Stimulated activated CD4-positive, alpha-beta T cell treated with anti-CD3 and anti-CD28 coated beads, Interleukin-4, amount 100 ng/mL, for 48 hours (primary cell): ENCODE measurements at regions not wholly inside any gene's neighbourhood (a gene's known extent, or its start where the extent isn't known, plus 50 kb on each side); places are given as distances from the start of the nearest gene placed in this dataset.

Source experiments
- DNase-seq, 2 donors: peaks; one replicate each; pipeline ENCODE4 v3.0.0-alpha.2; 2020; ENCODE audit warnings: low read depth in 2 of 2

DNA sequence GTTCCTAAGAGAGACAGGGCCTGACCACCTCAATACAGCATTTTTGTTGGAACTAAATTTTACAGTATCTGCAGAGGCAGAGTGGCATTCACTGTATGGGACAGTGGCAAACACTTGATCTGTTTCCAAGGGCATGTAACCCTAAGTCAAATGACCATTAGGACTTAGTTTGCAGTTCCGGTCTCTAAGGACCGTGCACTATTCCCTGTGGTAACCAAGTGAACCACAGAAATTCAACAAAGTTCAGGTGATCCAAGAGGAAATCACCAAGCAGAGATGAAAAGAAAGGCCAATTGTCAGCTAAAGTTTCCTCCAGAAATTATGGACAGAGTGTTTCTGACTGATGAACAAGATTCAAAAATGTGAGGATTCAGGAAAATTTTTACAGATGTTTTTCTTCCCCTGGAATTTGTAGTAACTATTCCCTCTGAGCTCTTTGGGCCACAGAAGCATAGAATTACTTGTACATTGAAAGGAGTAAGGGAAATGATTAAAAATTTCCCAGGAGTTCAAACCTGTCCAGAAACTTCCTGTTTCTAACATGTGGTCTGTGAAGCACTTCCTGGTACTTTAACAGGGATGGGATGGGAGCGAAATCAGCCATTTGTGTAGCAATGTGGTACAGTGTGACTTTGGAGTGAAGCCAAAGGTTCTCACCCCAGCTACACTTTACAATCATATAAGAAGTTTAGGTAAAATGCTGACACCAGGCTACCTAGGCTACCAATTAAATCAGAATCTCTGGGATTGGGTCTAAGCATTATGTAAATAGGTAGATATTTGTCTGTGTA, 266.1 kb upstream of the MAP3K1 start:
- DNase-seq = no peak

DNA sequence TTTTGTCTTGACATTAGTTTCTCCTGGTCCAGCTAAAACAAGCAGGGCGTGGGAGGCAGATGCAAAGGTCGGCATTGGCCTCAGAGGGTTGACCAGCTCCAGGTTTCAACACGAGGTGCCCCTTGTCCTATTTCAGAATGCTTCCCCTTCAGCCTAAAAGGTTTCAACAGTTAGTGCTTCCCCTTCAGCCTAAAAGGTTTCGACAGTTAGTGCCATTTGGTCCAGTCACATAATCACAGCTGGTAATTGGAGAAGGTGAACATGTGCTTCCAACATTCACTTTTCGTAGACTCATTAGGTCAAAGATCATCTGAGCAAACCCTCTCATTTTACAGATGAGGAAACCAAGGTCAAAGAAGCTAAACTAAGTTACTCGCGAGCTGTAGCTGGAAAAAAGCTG, 270.3 kb upstream of the MAP3K1 start:
- DNase-seq = no peak

DNA sequence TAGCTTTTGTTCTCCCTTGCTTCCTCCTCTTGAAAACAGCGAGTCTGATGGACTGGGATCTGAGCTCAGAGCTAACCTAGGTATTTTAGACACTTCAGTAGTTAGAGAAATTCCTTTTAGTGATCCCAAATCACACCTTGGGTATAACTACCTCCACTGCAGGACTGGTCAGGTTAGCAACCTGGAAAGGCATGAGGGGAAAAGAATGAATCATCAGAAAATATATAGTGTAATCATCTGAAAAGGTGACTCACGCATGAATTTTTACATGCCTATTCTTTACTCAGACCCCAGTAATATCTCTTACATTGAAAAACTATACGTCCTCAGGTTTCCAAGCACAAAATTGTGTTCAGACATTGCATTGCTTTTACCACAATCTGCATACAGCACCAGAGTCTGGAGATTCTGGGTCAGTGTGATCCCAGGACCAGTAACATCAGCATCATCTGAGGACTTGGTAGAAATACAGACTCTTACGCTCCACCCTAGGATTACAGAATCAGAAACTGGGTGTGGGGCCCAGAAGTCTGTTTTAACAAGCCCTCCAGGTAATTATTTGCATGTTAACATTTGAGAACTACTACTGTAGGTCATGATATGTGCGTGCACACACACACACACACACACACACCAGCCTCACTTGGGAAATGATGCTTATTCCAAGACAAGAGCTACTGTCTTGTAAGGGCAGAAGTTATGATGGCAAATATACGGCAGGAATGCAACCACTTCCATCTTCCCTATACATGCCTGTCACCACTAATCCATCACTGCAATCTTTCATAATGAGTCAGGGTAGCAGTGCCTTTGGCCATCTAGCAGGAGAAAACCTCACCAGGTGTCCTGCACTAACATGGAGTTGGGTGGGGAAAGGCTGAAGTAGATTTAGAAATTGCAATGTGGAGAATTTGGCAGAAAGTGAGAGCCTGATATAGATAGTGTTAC, 271.6 kb upstream of the MAP3K1 start:
- no peak for DNase-seq

DNA sequence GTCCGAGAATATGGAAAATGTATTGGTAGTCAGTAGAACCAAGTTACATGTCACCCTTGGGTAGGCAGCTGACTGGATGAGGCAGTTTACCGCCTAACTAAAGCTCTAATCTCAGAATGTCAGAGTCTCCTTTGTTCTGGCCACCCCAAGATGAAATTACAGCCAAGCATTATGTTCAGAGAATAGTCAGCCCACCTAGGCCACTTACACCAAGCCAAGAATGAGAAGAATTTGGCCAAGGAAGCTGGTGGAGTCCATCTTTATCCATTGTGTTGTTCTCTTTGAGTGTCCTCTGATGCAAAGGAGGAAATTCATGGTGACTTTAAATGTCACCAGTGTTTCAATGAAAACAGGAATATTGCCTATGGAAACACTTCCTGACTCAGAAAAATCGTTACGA, 275.1 kb upstream of the MAP3K1 start:
- no peak for DNase-seq

DNA sequence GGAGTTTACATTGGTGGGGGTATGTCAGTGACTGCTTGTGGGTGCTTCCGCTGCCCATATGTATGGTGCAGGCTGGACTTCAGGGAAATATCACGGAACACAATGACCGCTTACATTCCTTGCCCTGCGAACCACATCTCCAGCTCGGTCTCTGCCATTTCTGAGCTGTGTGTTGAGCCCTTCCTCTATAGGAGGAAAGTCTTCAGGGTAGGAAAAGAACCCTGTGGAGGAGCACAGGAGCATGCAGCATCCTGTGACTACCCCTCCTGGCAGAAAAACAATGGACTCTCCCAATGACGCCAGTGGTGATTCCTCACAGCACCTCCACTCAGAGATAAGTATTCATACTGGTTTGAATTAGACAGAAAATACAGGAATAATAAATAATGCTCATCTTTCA, 276.8 kb upstream of the MAP3K1 start:
- no peak for DNase-seq

DNA sequence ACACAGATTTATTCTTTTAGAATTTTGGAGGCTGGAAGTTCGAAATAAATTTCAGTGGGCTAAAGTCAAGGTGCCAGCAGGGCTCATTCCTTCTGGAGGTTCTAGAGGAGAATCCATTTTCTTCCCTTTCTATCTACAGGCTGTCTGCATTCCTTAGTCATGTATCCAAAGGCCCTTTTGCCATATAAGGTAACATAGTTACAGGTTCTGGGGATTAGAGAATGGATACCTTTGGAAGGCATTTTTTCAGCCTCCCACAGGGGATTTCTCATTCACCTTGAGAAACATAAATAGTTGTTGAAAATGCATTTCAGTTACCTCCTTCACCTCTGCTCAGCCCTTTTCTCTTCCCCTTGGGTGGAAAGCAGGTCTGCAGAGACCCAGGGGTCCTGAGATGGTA, 280.0 kb upstream of the MAP3K1 start:
- no peak for DNase-seq

DNA sequence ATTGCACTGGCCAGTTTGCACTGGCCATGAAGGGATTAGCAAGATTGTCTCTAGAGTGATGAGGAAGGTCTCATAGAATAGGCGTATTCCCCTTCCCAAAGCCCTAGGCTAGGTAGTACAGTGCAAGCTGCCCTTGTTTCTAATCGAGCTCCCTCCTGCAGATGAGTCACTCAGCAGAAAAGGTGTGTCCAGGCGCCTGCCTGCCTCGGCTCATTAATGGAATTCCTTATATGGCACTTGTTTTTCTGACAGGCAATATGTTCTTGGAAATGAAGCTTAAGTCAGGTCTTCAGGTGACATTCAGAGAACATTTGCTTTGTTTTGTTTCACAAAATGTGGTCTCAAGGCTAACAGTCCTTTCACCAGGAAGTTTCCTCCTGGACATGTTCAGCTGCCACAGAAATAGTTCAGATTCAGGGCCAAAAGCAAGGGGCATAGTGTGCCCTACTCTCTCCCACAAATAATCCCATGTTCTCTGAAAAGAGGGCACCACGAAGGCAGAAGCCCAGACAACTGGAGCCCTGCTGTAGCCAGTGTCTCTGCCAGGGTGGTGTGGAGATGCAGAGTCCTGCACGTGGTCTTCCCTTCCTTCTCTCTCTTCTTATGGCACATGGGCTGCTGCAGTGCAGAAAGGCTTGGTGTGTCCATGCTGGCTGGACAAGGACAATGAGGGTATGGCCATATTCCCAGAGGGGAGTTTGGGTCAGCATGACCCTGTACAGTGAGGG, 281.1 kb upstream of the MAP3K1 start:
- DNase-seq = peak in 1 of 2 donors; percentile 9

DNA sequence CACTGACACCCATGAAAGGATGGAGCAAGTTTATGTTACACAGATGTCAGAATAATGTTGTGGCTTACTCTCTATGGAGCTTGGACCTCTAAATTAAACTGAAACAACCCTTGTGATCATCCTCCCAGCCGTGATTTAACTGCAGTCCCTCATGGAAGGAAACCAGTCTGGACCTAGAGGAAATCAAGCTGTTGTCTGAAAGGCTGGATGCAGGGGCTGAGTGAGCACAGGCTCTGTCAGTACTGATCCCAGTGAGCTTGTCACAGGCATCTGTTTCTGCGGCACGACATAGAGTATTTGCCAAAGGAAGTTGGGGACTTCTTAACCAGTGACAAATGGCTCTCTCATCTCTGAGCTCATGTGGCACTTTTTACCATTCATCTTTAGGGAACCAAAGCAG, 282.9 kb upstream of the MAP3K1 start:
- DNase-seq = no peak

DNA sequence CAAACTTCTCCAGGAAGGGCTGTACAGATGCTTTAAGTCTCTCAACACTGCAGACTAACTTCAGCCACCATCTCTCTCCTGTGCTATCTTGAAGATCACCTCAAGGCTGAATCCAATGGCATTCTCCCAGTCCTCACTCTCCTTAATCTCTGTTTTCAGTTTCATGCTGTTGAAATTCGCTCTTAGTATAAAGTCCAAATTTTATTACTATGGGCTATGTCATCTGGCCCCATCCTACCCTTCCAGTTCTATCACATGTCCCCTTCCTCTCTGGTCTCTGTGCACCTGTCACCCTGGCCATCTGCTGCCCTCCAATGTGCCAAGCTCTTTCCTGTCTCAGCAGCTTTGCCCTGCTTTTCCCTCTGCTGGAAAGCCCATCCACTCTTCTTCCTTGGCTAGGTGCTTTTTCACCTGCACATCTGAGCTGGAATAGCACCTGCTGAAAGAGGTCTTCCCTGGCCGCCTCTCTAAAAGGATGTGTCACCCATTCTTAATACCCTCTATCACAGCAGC, 284.7 kb upstream of the MAP3K1 start:
- DNase-seq = no peak

DNA sequence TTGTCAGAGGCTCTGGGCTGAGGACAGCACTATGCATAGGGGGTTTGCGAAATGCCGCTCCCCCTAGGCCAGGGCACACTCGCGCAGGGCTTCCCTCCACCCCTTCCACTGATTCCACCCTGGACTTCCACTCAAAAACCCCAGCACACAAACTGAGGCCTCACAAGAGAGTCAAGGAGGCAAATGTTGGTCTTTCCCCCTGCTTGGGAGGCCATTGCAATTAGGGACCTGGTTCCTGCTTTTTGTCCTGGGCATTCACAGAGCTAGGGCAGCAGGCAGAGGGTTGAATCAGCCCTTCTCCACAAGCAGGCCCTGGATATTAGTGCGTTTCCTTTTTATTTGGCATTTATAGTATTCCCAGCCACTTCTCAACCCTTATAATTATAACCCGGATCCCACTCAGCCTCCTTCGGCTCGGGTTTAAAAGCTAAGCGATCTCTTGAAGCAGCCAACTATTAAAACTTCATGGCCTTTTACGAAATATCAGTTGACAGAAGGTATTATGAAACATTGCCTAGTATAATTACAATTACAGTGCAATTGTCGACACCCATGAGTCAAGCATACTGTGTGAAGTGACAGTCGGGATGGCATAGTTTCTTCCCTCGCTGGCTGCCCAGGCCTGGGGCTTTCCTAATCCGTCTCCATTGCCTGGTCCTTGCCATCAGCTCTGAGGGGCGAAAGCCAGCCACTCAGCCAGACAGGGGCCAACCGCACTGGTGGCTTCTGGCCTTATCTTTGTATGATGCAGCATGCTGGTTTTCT, 285.5 kb upstream of the MAP3K1 start:
- DNase-seq = no peak

DNA sequence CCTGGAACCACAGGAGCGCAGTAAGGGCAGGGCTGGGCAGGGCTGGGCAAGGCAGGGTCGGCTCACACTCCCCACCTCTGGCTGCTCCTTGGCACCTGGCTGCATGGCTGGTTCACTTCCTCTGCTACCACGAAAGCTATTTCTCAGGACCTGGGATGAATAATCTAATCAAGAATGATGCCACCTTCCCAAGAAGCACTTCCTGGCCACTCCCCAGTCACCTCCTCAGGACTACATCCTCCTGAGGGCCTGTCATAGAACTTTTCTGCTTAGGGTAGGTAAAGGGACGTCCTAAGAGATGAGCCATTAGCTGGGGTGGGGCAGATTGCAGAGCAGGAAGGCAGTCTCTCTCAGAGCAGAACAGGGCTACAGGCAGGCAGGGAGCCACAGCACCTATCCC, 288.2 kb upstream of the MAP3K1 start:
- DNase-seq = no peak

DNA sequence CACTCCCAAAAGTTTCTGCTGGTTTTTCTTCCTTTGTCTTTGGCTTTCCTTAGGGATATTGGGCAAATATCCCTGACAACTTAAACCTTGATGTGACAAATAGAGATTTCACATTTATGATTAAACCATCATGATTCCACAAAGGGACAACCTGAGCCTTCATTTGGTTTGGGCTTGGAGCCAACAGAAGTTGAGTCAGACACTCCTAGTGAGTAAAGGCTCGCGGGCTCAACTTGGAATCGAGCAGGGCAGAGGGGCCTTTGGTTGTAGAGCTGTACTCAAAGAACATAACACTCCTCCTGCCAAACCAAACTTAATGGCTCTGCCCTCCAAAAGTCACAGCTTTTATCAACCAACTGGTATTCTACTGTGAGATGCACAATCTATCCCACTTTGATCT, 290.2 kb upstream of the MAP3K1 start:
- no peak for DNase-seq

DNA sequence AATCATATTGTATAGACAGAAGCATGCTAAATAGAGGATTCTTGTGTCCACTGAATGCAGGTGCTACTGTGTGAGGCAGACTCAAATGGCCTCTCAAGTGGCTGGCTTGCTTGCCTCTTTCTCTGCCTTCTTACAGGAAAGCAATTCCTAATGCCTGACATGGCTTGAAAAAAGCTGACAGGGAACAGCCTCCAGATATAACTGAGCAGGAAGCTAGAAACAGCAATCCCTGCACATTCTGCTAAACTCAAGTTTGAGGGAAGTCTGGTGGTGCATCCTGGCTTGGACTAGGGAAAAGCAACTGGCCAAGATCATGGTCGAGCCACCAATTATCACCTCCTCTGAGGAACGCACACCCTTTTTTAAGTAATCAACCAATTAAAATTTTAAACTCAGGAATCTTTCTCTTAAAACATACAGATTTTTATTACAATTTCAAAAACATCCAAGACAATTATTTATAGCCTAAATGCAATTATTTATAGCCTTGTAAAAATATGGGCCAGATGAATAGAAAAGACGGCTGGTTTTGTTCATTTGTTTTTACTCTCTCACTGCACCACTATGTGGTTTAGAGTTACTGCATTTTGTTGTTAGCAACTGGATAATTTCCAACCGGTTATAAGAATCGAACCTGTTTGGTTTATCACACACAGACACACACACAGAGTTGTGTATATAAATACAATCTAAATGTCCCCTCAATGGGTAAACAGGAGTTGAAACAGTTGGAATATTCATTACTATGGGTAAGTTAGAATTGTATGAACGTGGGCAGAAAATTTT, 290.9 kb upstream of the ANKRD55 start:
- no peak for DNase-seq

DNA sequence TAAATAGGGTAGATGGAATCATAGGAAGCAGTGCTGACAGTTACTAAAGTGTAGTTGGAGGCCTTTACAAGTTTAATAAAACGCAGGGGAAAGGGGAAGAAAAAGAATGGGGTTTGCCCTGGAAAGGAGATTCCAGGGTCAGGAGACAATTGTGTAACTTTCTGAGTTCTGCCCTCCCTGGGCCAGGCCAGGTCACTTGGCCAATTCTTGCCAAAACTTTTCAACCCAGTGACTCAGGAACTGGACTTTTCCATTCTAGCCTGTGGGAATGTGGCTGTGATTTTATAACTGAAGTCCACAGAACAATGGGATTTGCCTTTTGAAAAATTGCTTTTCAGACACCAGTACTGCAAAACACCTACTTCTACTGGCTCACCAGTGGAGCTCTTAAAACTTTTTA, 289.8 kb upstream of the ANKRD55 start:
- no peak for DNase-seq

DNA sequence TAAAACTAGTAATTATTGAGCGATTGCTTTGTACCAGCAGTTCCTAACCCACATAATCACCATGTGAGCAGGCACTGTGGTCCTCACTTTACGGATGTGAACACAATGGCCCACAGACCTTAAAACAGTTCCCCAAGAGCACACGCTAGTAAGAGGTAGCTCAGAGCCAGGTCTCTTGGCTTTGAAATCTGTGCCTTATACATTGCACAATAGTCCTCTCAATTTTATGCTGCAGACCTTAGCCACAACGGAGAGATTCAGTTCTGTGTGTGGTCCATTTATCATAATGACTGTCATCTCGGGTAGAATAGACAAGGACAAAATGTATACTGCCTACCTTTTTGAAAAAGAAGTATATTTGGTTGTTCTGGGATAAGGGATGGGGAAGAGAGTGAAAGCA, 289.0 kb upstream of the ANKRD55 start:
- no peak for DNase-seq

DNA sequence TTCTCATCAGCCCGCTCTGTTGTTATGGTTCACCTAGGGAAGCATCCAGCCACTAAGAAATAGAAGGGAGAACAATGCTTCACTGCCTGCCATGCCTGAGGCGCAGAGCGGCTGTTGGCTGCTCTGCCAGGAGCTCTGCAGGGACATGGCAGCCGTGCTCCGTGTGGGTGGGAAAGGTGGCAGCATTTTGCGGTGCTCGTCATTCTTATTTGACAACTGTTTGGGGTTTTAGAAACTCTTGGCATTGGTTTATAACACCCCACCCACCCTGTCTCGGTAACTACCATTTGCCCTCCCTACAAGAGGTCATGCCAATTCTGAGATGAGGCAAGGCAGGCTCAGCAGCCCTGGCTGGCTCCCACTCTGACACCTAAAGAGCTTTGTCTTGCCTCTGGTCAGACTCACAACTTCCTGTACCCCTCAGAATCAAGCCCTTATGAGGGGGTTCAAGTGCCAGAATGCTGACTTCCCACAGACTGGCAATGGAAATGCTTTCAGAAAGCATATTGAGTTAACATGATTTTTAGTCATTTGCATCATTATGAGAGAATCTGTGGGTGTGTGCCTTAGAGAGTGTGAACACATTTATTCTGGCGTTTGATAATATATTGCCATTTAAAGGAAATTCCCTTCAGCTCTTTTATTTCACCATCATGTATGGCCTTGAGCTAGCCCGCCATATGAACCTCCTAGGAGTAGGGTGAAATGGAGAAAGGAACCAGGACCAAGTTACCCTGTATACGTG, 288.0 kb upstream of the ANKRD55 start:
- DNase-seq = no peak

DNA sequence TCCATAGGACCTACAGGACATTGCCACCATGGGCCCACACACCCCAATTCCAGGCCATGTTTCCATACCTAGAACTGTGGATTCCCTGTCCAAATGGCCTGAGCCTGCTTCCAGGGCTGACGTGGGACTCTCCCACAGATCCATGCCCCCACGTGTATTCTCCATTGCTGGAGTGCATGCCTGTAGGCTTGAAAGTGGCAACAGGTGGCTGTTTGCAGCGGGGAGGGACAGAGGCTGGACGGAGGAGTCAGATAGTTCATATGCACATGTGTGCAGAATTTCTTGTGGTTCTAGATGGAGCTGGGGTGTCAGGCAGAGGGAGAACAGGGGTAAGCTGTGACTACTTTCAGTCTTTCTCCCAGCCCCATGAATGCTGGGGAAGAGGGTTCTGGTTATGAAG, 285.7 kb upstream of the ANKRD55 start:
- DNase-seq = no peak

DNA sequence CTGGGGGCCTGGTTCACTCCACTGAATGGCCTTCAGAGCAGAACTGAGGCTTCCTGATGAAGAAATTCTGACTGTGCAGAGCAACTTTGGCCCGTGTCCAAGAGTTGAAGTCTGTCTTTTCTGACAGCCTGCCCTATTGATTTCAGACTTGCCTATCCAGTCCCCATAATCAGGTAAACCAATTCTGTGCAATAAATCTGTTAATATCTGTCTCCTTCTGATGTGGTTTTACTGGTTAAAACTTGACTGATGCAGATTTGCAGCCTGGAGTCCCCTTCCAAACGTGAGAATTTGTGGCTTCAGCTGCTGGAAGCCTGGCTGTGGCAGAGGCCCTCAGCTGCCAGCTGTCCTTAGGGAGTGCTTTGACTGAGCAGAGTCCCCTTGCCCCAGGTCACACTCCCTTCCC, 283.9 kb upstream of the ANKRD55 start:
- no peak for DNase-seq

DNA sequence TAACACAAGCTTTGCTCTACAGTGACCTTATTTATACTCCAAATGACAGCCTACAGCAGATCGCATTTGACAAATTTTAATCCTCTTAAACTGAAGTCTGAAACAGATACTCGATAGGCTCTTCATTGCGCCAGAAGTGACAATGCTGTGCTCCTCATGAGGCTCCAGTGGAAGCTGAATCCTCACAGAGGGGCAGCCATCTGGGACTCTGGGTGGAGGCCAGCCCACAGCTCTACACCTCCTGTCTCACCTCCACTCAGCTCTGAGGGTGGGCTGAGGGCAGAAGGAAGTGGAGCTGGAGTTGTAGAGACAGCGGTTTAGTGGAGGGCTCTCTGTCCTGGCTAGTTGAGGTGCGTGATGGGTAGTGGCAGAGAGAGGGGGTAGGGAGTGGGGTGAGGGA, 283.3 kb upstream of the ANKRD55 start:
- DNase-seq = no peak

DNA sequence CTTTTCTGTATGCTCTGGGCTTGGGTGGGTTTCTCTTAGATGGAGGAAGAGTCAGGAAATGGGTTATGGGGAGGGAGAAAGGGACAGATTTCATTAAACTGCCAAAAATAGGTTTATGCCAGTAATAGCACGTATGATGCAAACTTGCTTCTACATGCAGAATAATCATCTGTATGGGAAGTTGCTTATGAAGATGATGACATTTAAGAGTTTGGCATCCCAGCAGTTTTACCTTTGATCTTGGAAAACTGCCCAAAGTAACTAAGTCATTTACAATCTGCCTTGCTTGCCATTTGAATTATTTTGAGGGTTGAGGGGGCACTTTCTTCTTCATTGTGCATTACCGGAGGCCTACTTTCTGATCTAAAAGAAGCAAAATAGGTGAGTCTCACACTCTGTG, 282.9 kb upstream of the ANKRD55 start:
- DNase-seq = no peak
